ENCODE measurements at regions not wholly inside any gene's neighbourhood (a gene's known extent, or its start where the extent isn't known, plus 50 kb on each side); places are given as distances from the start of the nearest gene placed in this dataset.

- no peak for DNase-seq (ENCODE audit: low read depth)
Observed at GRCh38 chr5:82849885-82850284, 227.3 kb downstream of the TMEM167A start.

GRCh38 chr5:82847562-82847961 is 229.6 kb downstream of the TMEM167A start:
- DNase-seq (ENCODE audit: low read depth): no peak

- DNase-seq (ENCODE audit: low read depth): no peak
Observed at GRCh38 chr5:82839881-82840280, 237.3 kb downstream of the TMEM167A start.

DNA sequence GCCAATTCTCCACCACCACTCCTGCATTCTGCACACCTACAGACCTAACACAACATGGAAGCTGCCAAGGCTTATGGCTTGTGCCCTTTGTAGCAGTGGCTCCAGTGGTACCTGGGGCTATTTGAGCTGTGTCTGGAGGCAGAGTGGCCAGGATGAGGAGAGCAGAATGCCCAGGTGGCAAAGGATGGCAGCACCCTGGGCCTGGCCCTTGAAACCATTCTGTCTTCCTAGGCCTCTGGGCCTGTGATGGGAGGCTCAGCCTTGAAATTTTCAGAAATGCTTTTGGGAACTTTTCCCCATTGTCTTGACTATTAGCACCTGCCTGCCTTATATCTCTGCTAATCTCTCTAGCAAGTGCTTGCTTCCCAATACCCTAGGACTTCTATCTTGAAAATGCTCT is 241.7 kb downstream of the TMEM167A start:
- DNase-seq (ENCODE audit: low read depth): no peak

GRCh38 chr5:82834151-82834550 is 243.0 kb downstream of the TMEM167A start:
- no peak for DNase-seq (ENCODE audit: low read depth)

- DNase-seq (ENCODE audit: low read depth): no peak
Observed at GRCh38 chr5:82833277-82833676, 243.9 kb downstream of the TMEM167A start.

GRCh38 chr5:82832445-82832844 is 244.7 kb downstream of the TMEM167A start:
- no peak for DNase-seq (ENCODE audit: low read depth)

- DNase-seq (ENCODE audit: low read depth): no peak
Observed at GRCh38 chr5:82828211-82828610, 249.0 kb downstream of the TMEM167A start.

DNA sequence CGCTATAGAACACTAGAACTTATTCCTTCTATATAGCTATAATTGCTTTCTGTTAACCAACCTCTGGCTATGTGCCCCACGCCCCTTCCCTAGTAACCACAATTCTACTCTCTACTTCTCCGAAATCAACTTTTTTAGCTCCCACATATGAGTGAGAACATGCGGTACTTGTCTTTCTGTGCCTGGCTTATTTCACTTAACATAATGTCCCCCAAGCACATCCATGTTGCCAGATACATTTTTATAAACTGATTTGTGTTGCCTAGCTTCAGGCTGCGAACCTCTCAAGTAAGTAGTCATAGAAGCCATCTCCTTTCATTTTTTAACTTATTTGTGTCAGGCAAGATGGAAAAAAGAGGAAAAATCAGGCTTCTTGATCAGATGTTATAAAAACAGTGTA is 249.5 kb downstream of the TMEM167A start:
- DNase-seq (ENCODE audit: low read depth): no peak

GRCh38 chr5:82822634-82822927 is 254.6 kb downstream of the TMEM167A start:
- DNase-seq (ENCODE audit: low read depth): no peak

GRCh38 chr5:82821846-82822633 is 255.2 kb downstream of the TMEM167A start:
- no peak for DNase-seq (ENCODE audit: low read depth)

DNA sequence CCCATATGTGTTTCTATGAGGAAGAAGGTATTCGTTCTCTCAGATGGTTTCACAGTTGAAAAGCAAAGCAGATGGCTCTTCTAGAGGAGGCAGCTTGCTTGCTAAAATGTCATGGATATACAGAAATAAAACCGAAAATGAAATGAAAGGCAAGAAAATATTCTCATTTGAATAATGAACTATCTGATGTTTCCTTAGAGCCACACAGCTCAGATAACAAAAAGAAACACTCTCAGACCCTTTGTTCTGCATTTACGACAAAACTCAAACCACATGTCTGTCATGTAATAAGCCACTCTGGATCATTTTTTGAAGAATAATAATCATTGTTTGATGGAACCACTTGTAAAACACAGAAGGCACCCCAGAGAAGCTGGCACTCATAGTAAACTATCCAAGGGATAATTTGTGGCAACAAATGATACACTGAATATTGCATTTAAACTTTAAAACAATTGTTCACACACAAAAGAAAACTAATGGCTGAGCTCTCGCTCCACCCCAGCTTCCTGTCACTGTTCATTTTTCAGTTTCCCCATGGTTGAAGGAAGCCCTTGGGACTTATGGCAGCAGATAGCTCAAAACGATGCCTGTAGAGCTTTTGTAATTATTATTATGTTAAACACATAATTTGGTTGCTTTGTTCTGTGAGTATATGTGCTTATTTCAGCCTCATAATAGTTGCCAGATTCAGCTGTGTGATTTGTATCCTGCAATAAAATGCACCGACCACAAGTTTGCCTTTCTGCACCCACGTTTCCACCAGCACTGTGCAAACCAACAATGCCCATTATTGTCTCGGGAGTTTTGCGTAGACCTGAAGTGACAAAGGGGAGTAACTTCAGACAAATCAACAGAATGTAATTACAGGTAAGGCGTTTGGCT is 256.0 kb downstream of the TMEM167A start:
- no peak for DNase-seq (ENCODE audit: low read depth)

- DNase-seq (ENCODE audit: low read depth): no peak
Observed at GRCh38 chr5:82820188-82820587, 257.0 kb downstream of the TMEM167A start.

- DNase-seq (ENCODE audit: low read depth): no peak
Observed at GRCh38 chr5:82817897-82818676, 259.1 kb downstream of the TMEM167A start.

GRCh38 chr5:82816926-82817325 is 260.3 kb downstream of the TMEM167A start:
- no peak for DNase-seq (ENCODE audit: low read depth)

- no peak for DNase-seq (ENCODE audit: low read depth)
Observed at GRCh38 chr5:82815871-82816270, 261.3 kb downstream of the TMEM167A start.

GRCh38 chr5:82813861-82814260 is 263.3 kb downstream of the TMEM167A start:
- no peak for DNase-seq (ENCODE audit: low read depth)

GRCh38 chr5:82812575-82812974 is 264.6 kb downstream of the TMEM167A start:
- DNase-seq (ENCODE audit: low read depth): no peak

DNA sequence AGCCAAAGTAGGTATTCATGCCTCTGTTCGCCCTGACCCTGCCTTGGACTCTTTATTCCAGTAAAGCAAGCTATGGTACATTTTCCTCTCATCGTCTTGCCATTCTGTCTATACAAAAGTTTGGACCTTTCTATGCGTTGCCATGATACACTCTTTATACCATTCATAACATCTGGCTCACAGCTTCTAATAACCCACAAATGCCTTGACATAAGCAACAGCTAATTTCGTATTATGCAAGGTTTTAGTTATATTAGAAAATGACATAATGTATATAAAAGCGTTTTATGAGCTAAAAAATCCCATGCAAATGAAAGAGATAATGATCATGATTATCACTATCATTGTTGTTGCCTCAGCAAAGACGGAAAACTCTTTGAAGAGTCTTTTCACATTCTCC is 265.7 kb downstream of the TMEM167A start:
- DNase-seq (ENCODE audit: low read depth): no peak

DNA sequence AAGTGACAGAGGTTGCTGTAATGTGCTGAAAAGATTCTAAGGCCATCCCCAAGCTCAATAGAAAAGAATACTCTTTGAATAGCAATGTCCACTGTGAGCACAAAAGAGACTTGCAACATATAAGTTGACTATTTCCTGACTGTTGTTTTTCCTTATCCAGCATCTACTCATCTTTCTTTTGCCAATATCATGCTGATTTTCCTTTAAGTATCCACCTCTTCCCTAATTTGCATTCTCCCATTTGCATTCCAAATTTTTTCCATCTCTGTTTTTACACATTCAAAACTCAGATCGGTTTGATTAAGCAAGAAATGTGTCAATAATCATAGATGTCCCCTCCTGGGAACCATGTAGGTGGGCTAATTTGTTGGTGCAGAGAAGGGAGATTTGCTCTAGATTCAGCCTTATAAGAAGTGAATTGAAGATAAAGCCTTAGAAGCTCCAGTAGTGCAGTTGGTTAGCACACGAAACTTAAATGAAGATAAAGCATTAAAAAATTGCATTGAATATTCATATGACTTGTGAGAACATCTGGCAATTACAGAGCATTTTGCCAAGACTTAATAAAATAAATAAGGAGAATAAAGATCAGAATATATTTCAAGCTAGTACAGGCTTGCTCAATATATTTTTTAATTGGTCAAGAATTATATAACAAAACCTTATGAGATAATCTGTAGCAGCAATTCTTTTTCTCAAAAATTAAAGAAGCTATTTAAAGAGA is 267.6 kb downstream of the TMEM167A start:
- no peak for DNase-seq (ENCODE audit: low read depth)

GRCh38 chr5:82808960-82809359 is 268.2 kb downstream of the TMEM167A start:
- no peak for DNase-seq (ENCODE audit: low read depth)

- no peak for DNase-seq (ENCODE audit: low read depth)
Observed at GRCh38 chr5:82807021-82807420, 270.2 kb downstream of the TMEM167A start.

Measured in activated T-helper 1 cell treated with Interleukin-2 at 50 U/mL for 16 hours (primary cell).